ENCODE measurements at regions not wholly inside any gene's neighbourhood (a gene's known extent, or its start where the extent isn't known, plus 50 kb on each side); places are given as distances from the start of the nearest gene placed in this dataset.

GRCh38 chr1:67618285-67619018 lies 66.5 kb upstream of the GADD45A start:
- DNase-seq (ENCODE audit: unreplicated experiment) = peak; percentile 70
- no peak for TF ChIP-seq CTCF (IDR thresholded peaks at IDR 0.05; ENCODE audit: unreplicated experiment)
- peak overlapping the region; percentile 47 for H3K4me3 Mint-ChIP-seq (ENCODE audit: unreplicated experiment)
- ChIA-PET CTCF (interaction anchor here (0.8 to 1.6 kb wide), 6 partner anchors 18 to 142 kb away, joined by 3 to 7 read pairs (median 4); no protein-coding TSS in a partner anchor), POLR2A (interaction anchor here (0.5 to 5.2 kb wide), 22 partner anchors 9 to 652 kb away, joined by 3 to 76 read pairs (median 3); partner anchors contain the start of gene GADD45A)
- peaks cover 8% of the 10 kb centered on the region for H3K9me3 Mint-ChIP-seq (ENCODE audit: unreplicated experiment)
- no TSS peak for BruUV-seq (replicated peaks)
- no peaks in the 10 kb centered on the region for H3K27me3 Mint-ChIP-seq (ENCODE audit: insufficient read depth, unreplicated experiment)
- peak overlapping the region; percentile 94 for H3K27ac Mint-ChIP-seq (ENCODE audit: low read depth, unreplicated experiment)
- H3K4me1 Mint-ChIP-seq (ENCODE audit: insufficient read depth, unreplicated experiment) = peaks cover 32% of the 10 kb centered on the region
- intact Hi-C loops (cut with micrococcal nuclease) = no loop called here
- no peaks in the 10 kb centered on the region for H3K36me3 Mint-ChIP-seq (ENCODE audit: insufficient read depth, unreplicated experiment)

GRCh38 chr1:67619080-67619479 lies 65.9 kb upstream of the GADD45A start:
- no TSS peak for BruUV-seq (replicated peaks)
- peaks cover 31% of the 10 kb centered on the region for H3K4me1 Mint-ChIP-seq (ENCODE audit: insufficient read depth, unreplicated experiment)
- intact Hi-C loops (cut with micrococcal nuclease) = no loop called here
- CTCF ChIA-PET = interaction anchor here (0.8 to 1.6 kb wide), 5 partner anchors 19 to 141 kb away, joined by 3 to 7 read pairs (median 3); no protein-coding TSS in a partner anchor
- H3K4me3 Mint-ChIP-seq (ENCODE audit: unreplicated experiment) = peak overlapping the region; percentile 47
- H3K9me3 Mint-ChIP-seq (ENCODE audit: unreplicated experiment) = peaks cover 8% of the 10 kb centered on the region
- no peak for TF ChIP-seq CTCF (IDR thresholded peaks at IDR 0.05; ENCODE audit: unreplicated experiment)
- H3K36me3 Mint-ChIP-seq (ENCODE audit: insufficient read depth, unreplicated experiment) = no peaks in the 10 kb centered on the region
- no peak for DNase-seq (ENCODE audit: unreplicated experiment)
- POLR2A ChIA-PET = interaction anchor here (0.5 to 5.2 kb wide), 19 partner anchors 8 to 652 kb away, joined by 3 to 76 read pairs (median 3); partner anchors contain the start of gene GADD45A
- H3K27ac Mint-ChIP-seq (ENCODE audit: low read depth, unreplicated experiment) = peak overlapping the region; percentile 94
- no peaks in the 10 kb centered on the region for H3K27me3 Mint-ChIP-seq (ENCODE audit: insufficient read depth, unreplicated experiment)

- Mint-ChIP-seq H3K9me3 (ENCODE audit: unreplicated experiment) (peaks cover 16% of the 10 kb centered on the region), H3K36me3 (ENCODE audit: insufficient read depth, unreplicated experiment) (peaks cover 4% of the 10 kb centered on the region), H3K27me3 (ENCODE audit: insufficient read depth, unreplicated experiment) (no peaks in the 10 kb centered on the region), H3K4me3 (ENCODE audit: unreplicated experiment) (no peak overlapping the region), H3K27ac (ENCODE audit: low read depth, unreplicated experiment) (no peak overlapping the region), H3K4me1 (ENCODE audit: insufficient read depth, unreplicated experiment) (peaks cover 15% of the 10 kb centered on the region)
- no TSS peak for BruUV-seq (replicated peaks)
- no peak for TF ChIP-seq CTCF (IDR thresholded peaks at IDR 0.05; ENCODE audit: unreplicated experiment)
- POLR2A ChIA-PET = interaction anchor here (0.7 to 4.1 kb wide), 5 partner anchors 9 to 1278 kb away, joined by 3 to 19 read pairs (median 3); partner anchors contain the start of gene GADD45A
- CTCF ChIA-PET = interaction anchor here (0.6 to 1.2 kb wide), 3 partner anchors 80 to 136 kb away, joined by 3 read pairs; no protein-coding TSS in a partner anchor
- intact Hi-C loops (cut with micrococcal nuclease) = no loop called here
- no peak for DNase-seq (ENCODE audit: unreplicated experiment)
Observed at GRCh38 chr1:67623906-67624305, 61.1 kb upstream of the GADD45A start.

- Mint-ChIP-seq H3K27ac (ENCODE audit: low read depth, unreplicated experiment) (no peak overlapping the region), H3K9me3 (ENCODE audit: unreplicated experiment) (peaks cover 16% of the 10 kb centered on the region), H3K4me1 (ENCODE audit: insufficient read depth, unreplicated experiment) (peaks cover 7% of the 10 kb centered on the region), H3K27me3 (ENCODE audit: insufficient read depth, unreplicated experiment) (no peaks in the 10 kb centered on the region), H3K4me3 (ENCODE audit: unreplicated experiment) (no peak overlapping the region), H3K36me3 (ENCODE audit: insufficient read depth, unreplicated experiment) (peaks cover 4% of the 10 kb centered on the region)
- no TSS peak for BruUV-seq (replicated peaks)
- intact Hi-C loops (cut with micrococcal nuclease) = no loop called here
- POLR2A ChIA-PET = interaction anchor here (0.7 to 4.1 kb wide), 3 partner anchors 10 to 80 kb away, joined by 3 to 19 read pairs (median 5); partner anchors contain the start of gene GADD45A
- CTCF ChIA-PET = interaction anchor here (0.6 to 1.2 kb wide), 4 partner anchors 80 to 225 kb away, joined by 3 read pairs; no protein-coding TSS in a partner anchor
- DNase-seq (ENCODE audit: unreplicated experiment) = no peak
- no peak for TF ChIP-seq CTCF (IDR thresholded peaks at IDR 0.05; ENCODE audit: unreplicated experiment)
Observed at GRCh38 chr1:67624680-67625079, 60.3 kb upstream of the GADD45A start.

Measured in MCF 10A (cell line).